Brain pericyte (primary cell): ENCODE measurements at regions not wholly inside any gene's neighbourhood (a gene's known extent, or its start where the extent isn't known, plus 50 kb on each side); places are given as distances from the start of the nearest gene placed in this dataset.
"Not testable (repeated sequence)": the region's sequence is repeated elsewhere in the genome, so short reads cannot be mapped to it uniquely, and the experiment has no call there.

Experiments used
- DNase-seq: peaks from one replicate; pipeline ENCODE4 v3.0.0-alpha.2; 2012; ENCODE audit warnings: low read depth, low spot score

GRCh38 chr7:94706996-94707740, 51.2 kb upstream of the SGCE start:
- no peak for DNase-seq

- no peak for DNase-seq
Observed at GRCh38 chr7:94710256-94710655, 54.3 kb upstream of the SGCE start.

GRCh38 chr7:94722360-94722759, 66.4 kb upstream of the SGCE start:
- not testable (repeated sequence) for DNase-seq

GRCh38 chr7:94728893-94729292, 73.0 kb upstream of the SGCE start:
- DNase-seq, result not testable (repeated sequence)

- DNase-seq, result no peak
Observed at GRCh38 chr7:94738071-94738470, 82.1 kb upstream of the SGCE start.

- DNase-seq, result no peak
Observed at GRCh38 chr7:94739180-94739579, 83.2 kb upstream of the SGCE start.

- DNase-seq, result no peak
Observed at GRCh38 chr7:94740509-94740908, 84.6 kb upstream of the SGCE start.

GRCh38 chr7:94741179-94741578, 85.2 kb upstream of the SGCE start:
- DNase-seq, result no peak

- DNase-seq, result no peak
Observed at GRCh38 chr7:94748376-94748775, 92.4 kb upstream of the SGCE start.

- DNase-seq, result no peak
Observed at GRCh38 chr7:94760446-94761100, 104.6 kb upstream of the SGCE start.

GRCh38 chr7:94761451-94761850, 105.5 kb upstream of the SGCE start:
- DNase-seq, result no peak

GRCh38 chr7:94763268-94763667, 107.3 kb upstream of the SGCE start:
- peak; percentile 27 for DNase-seq

GRCh38 chr7:94769724-94770123, 113.8 kb upstream of the SGCE start:
- no peak for DNase-seq

GRCh38 chr7:94778711-94779459, 123.0 kb upstream of the SGCE start:
- DNase-seq, result no peak

- DNase-seq, result no peak
Observed at GRCh38 chr7:94779861-94780260, 123.9 kb upstream of the SGCE start.

GRCh38 chr7:94781236-94781635, 125.3 kb upstream of the SGCE start:
- DNase-seq, result no peak

GRCh38 chr7:94782777-94783176, 124.6 kb upstream of the PPP1R9A start:
- no peak for DNase-seq

- DNase-seq, result no peak
Observed at GRCh38 chr7:94787285-94787684, 120.1 kb upstream of the PPP1R9A start.

- not testable (repeated sequence) for DNase-seq
Observed at GRCh38 chr7:94788378-94788777, 119.0 kb upstream of the PPP1R9A start.

GRCh38 chr7:94792241-94792640, 115.2 kb upstream of the PPP1R9A start:
- DNase-seq, result no peak

GRCh38 chr7:94797404-94797803, 110.0 kb upstream of the PPP1R9A start:
- DNase-seq, result not testable (repeated sequence)

- no peak for DNase-seq
Observed at GRCh38 chr7:94803821-94804220, 103.6 kb upstream of the PPP1R9A start.

- DNase-seq, result not testable (repeated sequence)
Observed at GRCh38 chr7:94808673-94809072, 98.7 kb upstream of the PPP1R9A start.
